ENCODE measurements at regions not wholly inside any gene's neighbourhood (a gene's known extent, or its start where the extent isn't known, plus 50 kb on each side); places are given as distances from the start of the nearest gene placed in this dataset.

DNA sequence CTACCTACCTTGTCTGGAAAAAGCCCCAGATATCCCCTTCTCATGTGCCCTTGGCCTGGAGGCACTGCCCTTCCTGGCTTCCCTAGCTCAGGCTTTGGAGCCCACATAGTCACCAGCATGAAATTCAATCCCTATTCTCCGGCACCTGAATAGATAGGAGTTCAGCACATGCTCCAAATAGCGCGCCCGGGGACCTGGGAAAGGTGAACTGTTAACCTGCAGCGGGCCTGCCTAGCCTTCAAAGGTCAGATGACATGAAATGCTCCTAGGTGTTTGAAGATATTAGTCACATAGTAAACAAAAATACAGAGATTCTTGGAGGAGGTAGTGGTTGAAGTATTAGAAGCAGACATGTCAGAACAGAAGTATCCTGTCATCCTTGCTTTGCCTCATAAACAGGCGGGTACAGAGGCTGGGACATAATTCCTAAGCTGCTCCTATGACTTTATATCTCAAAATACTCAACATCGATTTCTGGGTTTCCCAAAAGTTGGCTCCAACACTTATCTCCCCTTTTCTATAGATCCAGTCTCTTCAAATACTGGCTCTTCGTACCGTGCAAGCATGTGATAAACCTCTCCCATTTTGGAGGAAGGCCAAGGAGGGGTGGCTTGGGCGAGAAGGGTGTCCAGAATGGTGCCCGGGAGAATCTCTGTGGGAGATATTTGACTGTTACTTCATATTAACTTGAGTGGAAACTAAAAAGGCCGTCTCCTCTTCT is 88.0 kb upstream of the ANKH start:
- no peak overlapping the region for H3K4me3 Mint-ChIP-seq

DNA sequence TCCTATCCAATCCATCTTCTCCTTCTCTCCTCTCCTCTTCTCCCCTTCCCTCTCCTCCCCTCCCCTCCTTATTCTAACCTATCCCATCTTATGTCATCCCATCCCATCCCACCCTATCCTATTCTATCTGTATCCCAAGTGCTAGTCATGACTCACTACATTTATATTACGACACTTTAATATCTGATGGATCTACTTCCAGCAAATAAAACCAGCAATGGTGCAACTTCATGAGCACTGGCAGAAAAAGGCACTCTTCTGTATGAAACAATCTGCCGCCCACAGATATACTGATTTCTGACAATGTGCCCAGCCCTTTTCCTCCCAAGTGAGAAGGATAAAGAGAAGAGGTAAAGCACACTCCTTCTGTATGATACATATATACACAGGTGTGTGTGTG is 86.6 kb upstream of the ANKH start:
- no peaks in the 10 kb centered on the region for H3K36me3 Mint-ChIP-seq

More for the DNA sequence above, 88.0 kb upstream of the ANKH start:
- Mint-ChIP-seq H3K36me3 (no peaks in the 10 kb centered on the region), H3K27ac (no peak overlapping the region), H3K27me3 (no peaks in the 10 kb centered on the region), H3K9me3 (no peaks in the 10 kb centered on the region), H3K4me1 (no peaks in the 10 kb centered on the region)

DNA sequence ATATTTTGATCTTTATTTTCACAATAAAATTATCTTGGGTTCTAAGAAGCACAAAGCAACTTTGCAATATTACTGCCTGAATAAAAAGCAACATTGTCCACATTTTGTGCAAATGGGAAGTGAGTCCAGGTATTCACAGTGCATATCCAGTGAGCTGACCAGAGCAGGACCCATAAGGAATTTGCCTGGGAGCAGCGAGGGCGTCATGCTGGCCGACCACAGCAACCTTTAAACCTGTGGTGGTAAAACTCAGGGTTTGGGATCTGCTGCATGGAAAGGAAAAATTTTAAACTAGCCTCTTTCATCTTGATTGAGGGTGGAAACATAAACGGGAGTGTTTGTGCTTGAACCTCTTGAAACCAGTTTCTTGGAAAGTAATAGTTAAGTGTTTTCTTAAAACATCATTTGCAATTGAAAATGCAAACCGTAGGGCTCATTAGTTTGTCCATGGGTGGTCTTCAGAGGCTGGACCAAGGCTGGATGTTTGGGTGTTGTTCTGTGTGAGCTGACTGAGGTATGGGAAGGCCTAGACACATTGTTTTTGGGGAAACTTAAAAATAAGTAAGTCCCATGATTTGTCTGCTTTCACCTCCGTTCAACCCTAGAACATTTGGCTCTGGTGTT is 85.0 kb upstream of the ANKH start:
- Mint-ChIP-seq H3K4me3 (no peak overlapping the region), H3K27me3 (no peaks in the 10 kb centered on the region), H3K4me1 (no peaks in the 10 kb centered on the region), H3K36me3 (no peaks in the 10 kb centered on the region), H3K27ac (no peak overlapping the region), H3K9me3 (no peaks in the 10 kb centered on the region)

More for the DNA sequence above, 86.6 kb upstream of the ANKH start:
- Mint-ChIP-seq H3K4me1 (no peaks in the 10 kb centered on the region), H3K27me3 (no peaks in the 10 kb centered on the region), H3K4me3 (no peak overlapping the region), H3K9me3 (no peaks in the 10 kb centered on the region), H3K27ac (no peak overlapping the region)

- Mint-ChIP-seq H3K4me1 (no peaks in the 10 kb centered on the region), H3K27me3 (no peaks in the 10 kb centered on the region), H3K36me3 (no peaks in the 10 kb centered on the region), H3K27ac (no peak overlapping the region), H3K9me3 (no peaks in the 10 kb centered on the region), H3K4me3 (no peak overlapping the region)
Measured at GRCh38 chr5:14954616-14955343, 83.2 kb upstream of the ANKH start.

DNA sequence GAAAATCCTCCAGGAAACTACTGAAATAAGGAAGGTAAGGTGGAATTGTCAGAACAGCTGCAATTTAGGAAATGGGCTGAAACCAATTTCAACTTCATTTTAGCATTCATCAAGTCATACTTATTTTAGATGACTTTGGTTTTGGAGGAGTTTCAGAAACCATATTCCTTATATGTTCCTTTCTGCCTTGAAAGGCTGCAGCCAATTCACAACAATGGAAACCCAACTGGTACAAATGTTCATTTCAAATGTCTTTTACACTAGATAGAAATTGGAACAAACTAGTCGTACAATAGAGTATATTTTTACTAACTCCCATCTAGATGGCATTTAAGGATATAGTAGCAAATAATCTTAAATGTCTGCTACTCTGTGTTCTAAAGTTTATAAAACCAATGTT is 82.6 kb upstream of the ANKH start:
- Mint-ChIP-seq H3K27me3 (peaks cover under 1% of the 10 kb centered on the region), H3K4me3 (no peak overlapping the region), H3K36me3 (no peaks in the 10 kb centered on the region), H3K27ac (no peak overlapping the region), H3K4me1 (no peaks in the 10 kb centered on the region), H3K9me3 (no peaks in the 10 kb centered on the region)

DNA sequence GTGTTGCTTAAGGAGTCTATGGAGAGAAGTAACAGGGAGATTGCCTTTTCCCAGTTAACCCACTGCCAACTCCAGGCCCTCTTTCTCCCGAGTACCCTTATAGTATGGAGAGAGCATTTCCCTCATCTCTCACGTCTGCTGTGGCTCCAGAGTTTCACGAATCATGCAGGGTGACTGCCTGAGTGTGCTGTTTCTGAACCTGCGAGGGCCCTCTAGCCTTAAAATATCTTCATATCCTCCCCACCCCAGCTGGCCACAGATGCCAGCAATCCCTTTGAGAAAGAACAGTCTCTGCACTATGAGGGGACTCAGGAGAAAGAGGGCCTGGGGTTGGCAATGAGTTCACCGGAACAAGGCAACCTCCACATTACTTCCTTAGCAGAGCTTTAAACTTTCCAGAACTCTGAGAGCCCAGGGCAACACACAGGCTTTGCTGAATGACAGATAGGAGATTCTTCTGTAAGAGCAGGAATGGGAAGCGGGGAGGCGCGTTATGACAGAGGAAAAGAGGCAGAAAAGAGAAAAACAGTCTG is 81.6 kb upstream of the ANKH start:
- Mint-ChIP-seq H3K4me1 (no peaks in the 10 kb centered on the region), H3K27me3 (peaks cover 2% of the 10 kb centered on the region), H3K4me3 (no peak overlapping the region), H3K36me3 (no peaks in the 10 kb centered on the region), H3K9me3 (no peaks in the 10 kb centered on the region), H3K27ac (no peak overlapping the region)

- Mint-ChIP-seq H3K9me3 (no peaks in the 10 kb centered on the region), H3K4me3 (no peak overlapping the region), H3K4me1 (no peaks in the 10 kb centered on the region), H3K27ac (no peak overlapping the region), H3K27me3 (peaks cover 4% of the 10 kb centered on the region), H3K36me3 (no peaks in the 10 kb centered on the region)
Measured at GRCh38 chr5:14948383-14948782, 76.8 kb upstream of the ANKH start.

DNA sequence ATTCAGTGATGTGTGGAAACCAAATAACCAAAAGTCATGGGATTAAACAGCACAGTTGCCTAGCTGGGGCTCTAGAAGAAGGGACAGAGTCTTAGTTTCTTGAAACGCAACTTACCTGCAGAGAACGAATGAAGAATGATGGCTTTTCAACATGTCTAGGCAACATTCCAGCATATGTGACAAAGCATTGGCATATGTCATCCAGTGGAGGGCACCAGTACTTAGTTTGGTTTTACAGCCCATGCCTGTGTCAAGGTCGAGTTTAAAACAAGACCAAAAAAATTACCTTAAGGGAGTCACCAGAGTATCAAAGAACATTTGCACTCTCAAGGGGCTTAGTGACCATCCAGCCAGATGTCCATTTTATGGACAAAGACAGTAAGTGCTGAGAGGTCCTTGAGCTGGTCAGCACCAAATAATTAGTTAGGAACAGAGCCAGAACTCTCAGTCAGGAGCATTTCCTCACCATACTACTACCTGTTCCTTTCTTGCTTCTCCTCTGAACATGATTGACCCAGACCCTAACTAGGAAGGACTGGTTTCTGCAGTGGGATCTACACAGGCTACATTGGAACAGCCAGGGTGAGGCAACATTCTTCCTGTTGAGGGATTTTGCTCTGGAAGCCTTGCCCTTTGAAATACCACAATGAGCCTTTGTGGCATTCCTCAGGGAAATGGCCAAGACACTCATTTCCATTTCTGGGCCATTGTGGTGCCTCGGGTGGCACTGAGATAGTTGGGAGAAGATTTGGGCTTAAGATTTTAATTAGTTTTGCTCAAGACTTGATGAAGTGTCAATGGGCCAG is 75.4 kb upstream of the ANKH start:
- Mint-ChIP-seq H3K27me3 (peaks cover 7% of the 10 kb centered on the region), H3K36me3 (no peaks in the 10 kb centered on the region), H3K27ac (no peak overlapping the region), H3K9me3 (no peaks in the 10 kb centered on the region), H3K4me3 (no peak overlapping the region), H3K4me1 (no peaks in the 10 kb centered on the region)

DNA sequence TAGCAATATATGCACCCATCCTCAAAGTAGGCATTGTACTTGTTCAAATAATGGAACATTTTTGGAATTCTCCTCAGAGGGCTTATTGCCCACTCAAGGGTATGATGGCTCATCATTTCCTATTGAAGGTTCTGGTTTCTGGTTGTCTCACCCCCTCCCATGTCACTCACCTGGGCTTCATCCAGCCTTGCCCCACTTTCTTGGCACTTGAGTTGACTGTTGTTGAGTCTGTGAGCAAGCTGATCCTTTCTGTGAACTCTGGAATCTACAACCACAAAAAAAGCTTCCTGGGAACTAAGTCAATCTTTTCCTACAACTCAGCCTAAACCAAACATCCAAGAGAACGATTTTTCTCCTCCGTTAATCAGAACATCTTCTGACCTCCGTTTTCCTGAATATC is 73.9 kb upstream of the ANKH start:
- Mint-ChIP-seq H3K36me3 (no peaks in the 10 kb centered on the region), H3K27me3 (peaks cover 7% of the 10 kb centered on the region), H3K4me3 (no peak overlapping the region), H3K9me3 (no peaks in the 10 kb centered on the region), H3K4me1 (no peaks in the 10 kb centered on the region), H3K27ac (no peak overlapping the region)

DNA sequence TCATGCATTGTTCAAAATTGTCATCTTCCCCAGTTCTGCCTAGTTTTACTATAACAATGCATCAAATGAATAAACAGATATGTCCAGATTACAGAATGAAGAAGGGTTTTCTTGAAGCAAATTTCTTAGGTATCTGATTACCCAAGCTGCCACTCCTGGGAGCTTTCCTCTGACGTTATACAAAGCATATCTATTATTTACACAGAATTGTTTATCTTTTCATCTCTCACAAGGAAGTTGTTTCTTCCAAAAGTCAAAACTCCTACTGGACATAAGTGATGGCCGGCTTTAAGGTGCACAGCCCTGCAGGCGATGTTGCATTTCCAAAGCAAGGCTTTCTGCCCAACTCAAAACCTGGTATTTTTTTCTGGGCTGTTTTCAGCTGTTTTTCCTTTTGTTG is 73.4 kb upstream of the ANKH start:
- Mint-ChIP-seq H3K36me3 (no peaks in the 10 kb centered on the region), H3K4me1 (no peaks in the 10 kb centered on the region), H3K4me3 (no peak overlapping the region), H3K9me3 (no peaks in the 10 kb centered on the region), H3K27me3 (peaks cover 7% of the 10 kb centered on the region), H3K27ac (no peak overlapping the region)

- Mint-ChIP-seq H3K27me3 (peaks cover 7% of the 10 kb centered on the region), H3K4me3 (no peak overlapping the region), H3K36me3 (no peaks in the 10 kb centered on the region), H3K9me3 (no peaks in the 10 kb centered on the region), H3K4me1 (no peaks in the 10 kb centered on the region), H3K27ac (no peak overlapping the region)
Measured at GRCh38 chr5:14944350-14944739, 72.8 kb upstream of the ANKH start.

DNA sequence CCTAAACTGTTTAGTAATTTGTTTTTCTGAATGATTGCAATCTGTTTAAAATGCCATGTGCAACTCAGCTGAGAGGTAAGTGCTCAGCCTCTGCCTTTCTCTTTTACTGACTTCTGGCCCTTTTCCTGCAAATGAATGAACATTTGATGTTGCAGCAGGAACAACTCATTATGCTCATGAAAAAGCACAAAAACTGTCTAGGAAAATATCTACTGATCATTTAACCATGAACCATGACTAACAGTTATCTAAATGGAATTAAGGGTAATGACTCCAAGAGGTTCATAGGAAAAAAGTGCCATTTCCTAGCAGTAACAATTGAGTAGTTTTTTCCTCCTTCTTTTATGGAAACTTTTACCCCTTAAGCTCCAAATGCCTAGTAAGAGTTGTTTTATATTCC is 70.6 kb upstream of the ANKH start:
- Mint-ChIP-seq H3K36me3 (no peaks in the 10 kb centered on the region), H3K27ac (no peak overlapping the region), H3K4me1 (peaks cover 0 to 3% (median 3%) of the 10 kb centered on the region in 3 donors), H3K27me3 (peaks cover 9% of the 10 kb centered on the region), H3K9me3 (no peaks in the 10 kb centered on the region), H3K4me3 (no peak overlapping the region)

DNA sequence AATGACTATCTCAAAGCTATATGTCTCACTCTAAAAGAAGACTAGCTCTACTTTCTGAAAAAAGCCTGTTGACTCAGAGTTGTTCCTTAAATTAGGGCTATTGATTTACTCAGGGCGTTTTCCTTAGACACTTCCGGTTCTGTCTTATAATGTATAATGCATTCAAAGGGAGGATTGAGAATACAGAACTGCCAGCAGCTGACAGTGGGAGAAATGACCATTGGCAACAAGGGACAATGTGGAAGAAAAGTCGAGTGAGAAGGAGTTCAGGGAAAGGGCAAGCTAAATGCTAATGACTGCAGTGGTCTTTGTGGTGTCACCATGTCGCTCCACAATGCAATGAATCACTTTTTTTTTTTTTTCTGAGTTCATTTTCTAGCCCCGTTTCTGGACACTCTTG is 65.7 kb upstream of the ANKH start:
- Mint-ChIP-seq H3K27ac (no peak overlapping the region), H3K27me3 (peaks cover 6% of the 10 kb centered on the region), H3K4me1 (peaks cover 3 to 9% (median 5%) of the 10 kb centered on the region in 3 donors), H3K9me3 (no peaks in the 10 kb centered on the region), H3K36me3 (no peaks in the 10 kb centered on the region), H3K4me3 (no peak overlapping the region)

GRCh38 chr5:14936588-14936987 is 65.0 kb upstream of the ANKH start:
- H3K36me3 Mint-ChIP-seq, result no peaks in the 10 kb centered on the region
- H3K4me3 Mint-ChIP-seq, result no peak overlapping the region
- peaks cover 6% of the 10 kb centered on the region for H3K27me3 Mint-ChIP-seq
- H3K27ac Mint-ChIP-seq, result no peak overlapping the region
- H3K4me1 Mint-ChIP-seq, result peaks cover 3 to 9% (median 5%) of the 10 kb centered on the region in 3 donors
- no peaks in the 10 kb centered on the region for H3K9me3 Mint-ChIP-seq

GRCh38 chr5:14935341-14935740 is 63.8 kb upstream of the ANKH start:
- no peaks in the 10 kb centered on the region for H3K36me3 Mint-ChIP-seq
- H3K9me3 Mint-ChIP-seq, result no peaks in the 10 kb centered on the region
- peaks cover 6% of the 10 kb centered on the region for H3K27me3 Mint-ChIP-seq
- no peak overlapping the region for H3K27ac Mint-ChIP-seq
- H3K4me1 Mint-ChIP-seq, result peaks cover 3 to 9% (median 5%) of the 10 kb centered on the region in 3 donors
- no peak overlapping the region for H3K4me3 Mint-ChIP-seq

Measured in IgD-negative memory B cell (primary cell).